NCI-H2081 (cell line): ENCODE measurements at regions not wholly inside any gene's neighbourhood (a gene's known extent, or its start where the extent isn't known, plus 50 kb on each side); places are given as distances from the start of the nearest gene placed in this dataset.

Source experiments
- DNase-seq, 2 experiments: peaks; one replicate each; lab custom pipeline; 2025; lab: John Stamatoyannopoulos, UW

GRCh38 chr1:217089361-217090014, 366.3 kb upstream of the ESRRG start:
- DNase-seq = peak; percentile 61 to 70

- DNase-seq = peak; percentile 16 to 22
These were observed 365.5 kb upstream of the ESRRG start for GRCh38 chr1:217088521-217089284.

GRCh38 chr1:217088011-217088410, 364.8 kb upstream of the ESRRG start:
- DNase-seq = no peak

- peak in 1 of 2 experiments; percentile 25 for DNase-seq
These were observed 356.4 kb upstream of the ESRRG start for GRCh38 chr1:217079584-217079983.

GRCh38 chr1:217078959-217079358, 355.7 kb upstream of the ESRRG start:
- no peak for DNase-seq

GRCh38 chr1:217078078-217078690, 355.0 kb upstream of the ESRRG start:
- DNase-seq = peak in 1 of 2 experiments; percentile 59

- no peak for DNase-seq
These were observed 354.2 kb upstream of the ESRRG start for GRCh38 chr1:217077426-217077825.

GRCh38 chr1:217076902-217077301, 353.7 kb upstream of the ESRRG start:
- peak in 1 of 2 experiments; percentile 13 for DNase-seq

GRCh38 chr1:217072926-217073325, 349.7 kb upstream of the ESRRG start:
- no peak for DNase-seq

- DNase-seq = no peak
These were observed 344.4 kb upstream of the ESRRG start for GRCh38 chr1:217067642-217068041.

GRCh38 chr1:217066794-217067193, 343.6 kb upstream of the ESRRG start:
- DNase-seq = no peak

GRCh38 chr1:217063172-217063908, 340.1 kb upstream of the ESRRG start:
- no peak for DNase-seq

- DNase-seq = no peak
These were observed 339.4 kb upstream of the ESRRG start for GRCh38 chr1:217062586-217062985.

GRCh38 chr1:217059401-217059800, 336.2 kb upstream of the ESRRG start:
- no peak for DNase-seq

- DNase-seq = no peak
These were observed 330.4 kb upstream of the ESRRG start for GRCh38 chr1:217053676-217054075.

GRCh38 chr1:217052626-217053025, 329.4 kb upstream of the ESRRG start:
- DNase-seq = no peak

GRCh38 chr1:217052196-217052595, 329.0 kb upstream of the ESRRG start:
- no peak for DNase-seq

- no peak for DNase-seq
These were observed 326.5 kb upstream of the ESRRG start for GRCh38 chr1:217049721-217050120.

GRCh38 chr1:217049081-217049480, 325.9 kb upstream of the ESRRG start:
- DNase-seq = no peak

- no peak for DNase-seq
These were observed 325.0 kb upstream of the ESRRG start for GRCh38 chr1:217048104-217048707.

- no peak for DNase-seq
These were observed 317.7 kb upstream of the ESRRG start for GRCh38 chr1:217040711-217041455.
